SK-N-SH (cell line): ENCODE measurements at regions not wholly inside any gene's neighbourhood (a gene's known extent, or its start where the extent isn't known, plus 50 kb on each side); places are given as distances from the start of the nearest gene placed in this dataset.
A peak's percentile ranks its signal among the peaks of the same experiment; 100 is the strongest.

Experiments
- CHD2 ChIP-seq: fragments of 150-350 bp; IDR thresholded peaks from 2 replicates; pipeline ENCODE4 v1.6.1; 2018; ENCODE audit warnings: low read length; ENCODE audit not compliant: partially characterized antibody
- CTCF ChIP-seq: fragments of 200-600 bp; sonication (generic); IDR thresholded peaks from 2 replicates; pipeline ENCODE4 v1.6.1; 2017; ENCODE audit warnings: antibody characterized with exemption, mild to moderate bottlenecking, moderate library complexity
- ELF1 ChIP-seq: IDR thresholded peaks from 2 replicates; pipeline ENCODE4 v1.4.0; 2012
- GABPA ChIP-seq: IDR thresholded peaks from 2 replicates; pipeline ENCODE4 v1.4.0; 2012; ENCODE audit warnings: low read depth, mild to moderate bottlenecking
- MAX ChIP-seq: IDR thresholded peaks from 2 replicates; pipeline ENCODE4 v1.4.0; 2012; ENCODE audit warnings: low read depth
- MXI1 ChIP-seq: IDR thresholded peaks from 2 replicates; pipeline ENCODE4 v1.6.1; 2012; ENCODE audit warnings: mild to moderate bottlenecking, low read depth, low read length, improper control_type of control experiment
- RAD21 ChIP-seq: IDR thresholded peaks from 2 replicates; pipeline ENCODE4 v1.6.1; 2012; ENCODE audit warnings: mild to moderate bottlenecking, low read length
- RCOR1 ChIP-seq: fragments of 150-350 bp; IDR thresholded peaks from 2 replicates; pipeline ENCODE4 v1.6.1; 2017; ENCODE audit warnings: antibody characterized with exemption, low read length
- REST ChIP-seq: IDR thresholded peaks from 2 replicates; pipeline ENCODE4 v1.6.1; 2012; ENCODE audit warnings: mild to moderate bottlenecking, low read depth, low read length, moderate library complexity
- TAF1 ChIP-seq: IDR thresholded peaks from 2 replicates; pipeline ENCODE4 v1.6.1; 2012; ENCODE audit warnings: low read depth, mild to moderate bottlenecking, low read length, moderate library complexity, borderline replicate concordance
- TEAD4 ChIP-seq: IDR thresholded peaks from 2 replicates; pipeline ENCODE4 v1.4.0; 2012; ENCODE audit warnings: mild to moderate bottlenecking, borderline replicate concordance; ENCODE audit not compliant: insufficient read depth
- YY1 ChIP-seq: IDR thresholded peaks from 2 replicates; pipeline ENCODE4 v1.4.0; 2012; ENCODE audit warnings: low read depth, mild to moderate bottlenecking

- TF ChIP-seq RAD21, result peak; percentile 98
- peak; percentile 34; the same call in 1 of the 2 replicates for TF ChIP-seq MXI1
- 0 out of 2 replicates have a peak, but pooled peaks have one; percentile 12 for TF ChIP-seq YY1
- TF ChIP-seq REST, result no peak
- TF ChIP-seq GABPA, result no peak
- TF ChIP-seq ELF1, result no peak
- peak; percentile 78 for TF ChIP-seq CTCF
- TF ChIP-seq TEAD4, result no peak
- TF ChIP-seq RCOR1, result no peak
- no peak for TF ChIP-seq CHD2
- TF ChIP-seq MAX, result 0 out of 2 replicates have a peak, but pooled peaks have one; percentile 9
- 0 out of 2 replicates have a peak, but pooled peaks have one; percentile 16 for TF ChIP-seq TAF1
Measured at GRCh38 chr4:184538023-184538599, 63.8 kb upstream of the IRF2 start.
